GM18502 (cell line): ENCODE measurements at regions not wholly inside any gene's neighbourhood (a gene's known extent, or its start where the extent isn't known, plus 50 kb on each side); places are given as distances from the start of the nearest gene placed in this dataset.
"Not testable (repeated sequence)": the region's sequence is repeated elsewhere in the genome, so short reads cannot be mapped to it uniquely, and the experiment has no call there.

Experiments used
- ATAC-seq: cut with Tn5 transposase; IDR thresholded peaks from one replicate; pipeline ENCODE4 v1.9.1; 2021; ENCODE audit warnings: mild to moderate bottlenecking; ENCODE audit not compliant: unreplicated experiment, poor library complexity

GRCh38 chr4:4672402-4672801, 130.6 kb upstream of the STX18 start:
- no peak for ATAC-seq

- ATAC-seq, result no peak
Measured at GRCh38 chr4:4671774-4672349, 130.0 kb upstream of the STX18 start.

- no peak for ATAC-seq
Measured at GRCh38 chr4:4670869-4671268, 129.0 kb upstream of the STX18 start.

- ATAC-seq, result no peak
Measured at GRCh38 chr4:4668355-4669210, 126.7 kb upstream of the STX18 start.

GRCh38 chr4:4667622-4668081, 125.8 kb upstream of the STX18 start:
- ATAC-seq, result no peak

- ATAC-seq, result no peak
Measured at GRCh38 chr4:4666693-4667621, 125.1 kb upstream of the STX18 start.

GRCh38 chr4:4666187-4666586, 124.3 kb upstream of the STX18 start:
- ATAC-seq, result no peak

- no peak for ATAC-seq
Measured at GRCh38 chr4:4664234-4664633, 122.4 kb upstream of the STX18 start.

GRCh38 chr4:4663028-4663427, 121.2 kb upstream of the STX18 start:
- no peak for ATAC-seq

- no peak for ATAC-seq
Measured at GRCh38 chr4:4662230-4662629, 120.4 kb upstream of the STX18 start.

- ATAC-seq, result no peak
Measured at GRCh38 chr4:4659871-4660651, 118.2 kb upstream of the STX18 start.

- ATAC-seq, result no peak
Measured at GRCh38 chr4:4658052-4658451, 116.2 kb upstream of the STX18 start.

- ATAC-seq, result no peak
Measured at GRCh38 chr4:4656977-4657376, 115.1 kb upstream of the STX18 start.

- no peak for ATAC-seq
Measured at GRCh38 chr4:4655901-4656300, 114.1 kb upstream of the STX18 start.

GRCh38 chr4:4655011-4655410, 113.2 kb upstream of the STX18 start:
- ATAC-seq, result no peak

- no peak for ATAC-seq
Measured at GRCh38 chr4:4651811-4652755, 110.2 kb upstream of the STX18 start.

GRCh38 chr4:4647041-4647440, 105.2 kb upstream of the STX18 start:
- no peak for ATAC-seq

GRCh38 chr4:4645743-4646142, 103.9 kb upstream of the STX18 start:
- ATAC-seq, result no peak

GRCh38 chr4:4644277-4644676, 102.4 kb upstream of the STX18 start:
- ATAC-seq, result not testable (repeated sequence)
